Tibial nerve (tissue), 4 donors: ENCODE measurements at regions not wholly inside any gene's neighbourhood (a gene's known extent, or its start where the extent isn't known, plus 50 kb on each side); places are given as distances from the start of the nearest gene placed in this dataset.

Experiments
- EP300 ChIP-seq, 2 donors: sonication (generic); formaldehyde crosslinking; IDR thresholded peaks; one replicate each; pipeline ENCODE4 v1.6.1; 2017; ENCODE audit warnings: antibody characterized with exemption in 2 of 2, mild to moderate bottlenecking in 1 of 2
- TF ChIP-seq, protein P1 (sequence below), 5 experiments: fragments of 200-600 bp in 3 of 5; fragments of 450-650 bp in 2 of 5; sonication (generic) in 3 of 5; IDR thresholded peaks; one replicate each; pipeline ENCODE4 v1.5.1; 2016 to 2019; ENCODE audit warnings: antibody characterized with exemption in 5 of 5, mild to moderate bottlenecking in 3 of 5, moderate library complexity in 2 of 5

DNA sequence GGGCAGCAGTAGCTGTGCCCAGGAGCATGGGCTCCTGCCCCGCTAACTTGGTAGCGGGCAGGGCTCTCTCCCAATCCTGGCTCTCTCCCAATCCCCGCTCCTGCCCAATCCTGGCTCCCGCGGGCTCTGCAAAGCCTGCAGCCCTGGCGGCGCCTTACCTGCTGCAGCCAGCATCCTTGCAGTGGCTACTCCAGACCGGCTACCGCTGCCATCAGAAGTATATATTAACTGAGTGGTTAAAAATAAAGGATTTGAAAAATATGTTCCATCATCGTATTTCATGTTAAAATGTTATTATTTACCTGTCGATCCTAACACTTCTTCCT is 698.2 kb downstream of the SLITRK1 start:
- TF ChIP-seq, protein P1, sequence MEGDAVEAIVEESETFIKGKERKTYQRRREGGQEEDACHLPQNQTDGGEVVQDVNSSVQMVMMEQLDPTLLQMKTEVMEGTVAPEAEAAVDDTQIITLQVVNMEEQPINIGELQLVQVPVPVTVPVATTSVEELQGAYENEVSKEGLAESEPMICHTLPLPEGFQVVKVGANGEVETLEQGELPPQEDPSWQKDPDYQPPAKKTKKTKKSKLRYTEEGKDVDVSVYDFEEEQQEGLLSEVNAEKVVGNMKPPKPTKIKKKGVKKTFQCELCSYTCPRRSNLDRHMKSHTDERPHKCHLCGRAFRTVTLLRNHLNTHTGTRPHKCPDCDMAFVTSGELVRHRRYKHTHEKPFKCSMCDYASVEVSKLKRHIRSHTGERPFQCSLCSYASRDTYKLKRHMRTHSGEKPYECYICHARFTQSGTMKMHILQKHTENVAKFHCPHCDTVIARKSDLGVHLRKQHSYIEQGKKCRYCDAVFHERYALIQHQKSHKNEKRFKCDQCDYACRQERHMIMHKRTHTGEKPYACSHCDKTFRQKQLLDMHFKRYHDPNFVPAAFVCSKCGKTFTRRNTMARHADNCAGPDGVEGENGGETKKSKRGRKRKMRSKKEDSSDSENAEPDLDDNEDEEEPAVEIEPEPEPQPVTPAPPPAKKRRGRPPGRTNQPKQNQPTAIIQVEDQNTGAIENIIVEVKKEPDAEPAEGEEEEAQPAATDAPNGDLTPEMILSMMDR (IDR thresholded peaks at IDR 0.05): no peak
- no peak for TF ChIP-seq EP300 (IDR thresholded peaks at IDR 0.05)
